K562 (cell line): ENCODE measurements at regions not wholly inside any gene's neighbourhood (a gene's known extent, or its start where the extent isn't known, plus 50 kb on each side); places are given as distances from the start of the nearest gene placed in this dataset.

Experiments used
- ATAC-seq: fragments of 200-7000 bp; cut with Tn5 transposase; 3 replicates; pipeline ENCODE4 v1.9.1; 2020; ENCODE audit warnings: moderate library complexity
- BruUV-seq: library from RNA; stranded (reverse); fragments of 400-500 nt; replicated peaks from 2 replicates; lab custom pipeline; 2021; lab: Mats Ljungman, UMichigan
- CTCF ChIA-PET: fragments of 300-600 bp; formaldehyde crosslinking; extraction: SDS; loops from one replicate; lab custom pipeline; 2021; ENCODE audit warnings: low intra/inter-chr PET ratio; lab: Yijun Ruan, JAX
- POLR2A ChIA-PET: fragments of 300-600, 350-650 bp; sonication (Branson Sonifier 250); formaldehyde crosslinking; extraction: SDS; loops from one replicate; lab custom pipeline; 2021; ENCODE audit warnings: antibody characterized with exemption, inconsistent platforms; lab: Yijun Ruan, JAX
- DNase-seq, 4 experiments: peaks; one replicate each; pipeline versions ENCODE4 v3.0.0 to v3.0.0-alpha.2; 2011 to 2018; ENCODE audit warnings: low spot score in 3 of 4, mixed read lengths in 3 of 4; ENCODE audit errors: extremely low read depth in 1 of 4
- FAIRE-seq: peaks from 2 replicates; lab custom pipeline; 2011; peaks lifted over from hg19 to GRCh38; lab: Jason Lieb, UNC
- H2AFZ ChIP-seq: 2 replicates; pipeline ENCODE4 v1.6.0; 2011; ENCODE audit warnings: low read depth, low read length, control low read depth, inconsistent platforms
- H3K27ac ChIP-seq: fragments of 200-600 bp; 3 replicates; pipeline ENCODE4 v1.8.0; 2011; ENCODE audit warnings: low read depth, mild to moderate bottlenecking, control low read depth, inconsistent platforms, low read length, moderate library complexity, mixed read lengths; ENCODE audit errors: extremely low read depth
- H3K27me3 ChIP-seq, 2 experiments: fragments of 300-600 bp in 1 of 2; 2 replicates in 1 of 2; 3 replicates in 1 of 2; pipeline versions ENCODE4 v1.6.0 to v1.8.0; 2011; ENCODE audit warnings: inconsistent platforms in 2 of 2, low read length in 2 of 2, mild to moderate bottlenecking in 1 of 2, mixed read lengths in 1 of 2, moderate library complexity in 1 of 2; ENCODE audit not compliant: control insufficient read depth in 2 of 2, insufficient read depth in 2 of 2
- H3K36me3 ChIP-seq: fragments of 300-600 bp; 3 replicates; pipeline ENCODE4 v1.8.0; 2011; ENCODE audit warnings: mild to moderate bottlenecking, low read length, inconsistent platforms; ENCODE audit not compliant: control insufficient read depth, insufficient read depth
- H3K4me1 ChIP-seq, 2 experiments: fragments of 200-600 bp in 1 of 2; replicated peaks in 1 of 2; 2 replicates in 1 of 2; 3 replicates in 1 of 2; pipeline versions ENCODE4 v1.5.1 to v1.8.0; 2011; ENCODE audit warnings: inconsistent platforms in 2 of 2, low read length in 2 of 2, mild to moderate bottlenecking in 1 of 2, mixed read lengths in 1 of 2, moderate library complexity in 1 of 2; ENCODE audit not compliant: control insufficient read depth in 2 of 2, insufficient read depth in 2 of 2
- H3K4me2 ChIP-seq: 2 replicates; pipeline ENCODE4 v1.6.1; 2011; ENCODE audit warnings: low read length, control low read depth, inconsistent platforms, mixed read lengths; ENCODE audit not compliant: insufficient read depth
- H3K4me3 ChIP-seq: fragments of 200-600 bp; sonication (generic), shearing (Covaris generic); 2 replicates; pipeline ENCODE4 v1.5.1; 2016; ENCODE audit warnings: control low read depth, inconsistent platforms
- H3K79me2 ChIP-seq: fragments of 200-600 bp; 3 replicates; pipeline ENCODE4 v1.8.0; 2011; ENCODE audit warnings: low read length, inconsistent platforms; ENCODE audit not compliant: control insufficient read depth, insufficient read depth
- H3K9ac ChIP-seq, 2 experiments: 2 replicates each; pipeline versions ENCODE4 v1.6.0 to v1.6.1; 2011; ENCODE audit warnings: low read depth in 2 of 2, low read length in 2 of 2, control low read depth in 1 of 2, inconsistent platforms in 1 of 2, mild to moderate bottlenecking in 1 of 2, mixed read lengths in 1 of 2; ENCODE audit not compliant: insufficient read depth in 1 of 2
- H3K9me1 ChIP-seq: one replicate; pipeline ENCODE4 v1.6.0; 2011; ENCODE audit warnings: inconsistent platforms, mild to moderate bottlenecking, low read length, moderate library complexity; ENCODE audit not compliant: control insufficient read depth, insufficient read depth
- H3K9me3 ChIP-seq: replicated peaks from 2 replicates; pipeline ENCODE4 v1.5.1; 2011; ENCODE audit warnings: low read depth, low read length, inconsistent platforms; ENCODE audit not compliant: control insufficient read depth, insufficient read depth
- H4K20me1 ChIP-seq: replicated peaks from 2 replicates; pipeline ENCODE4 v1.6.1; 2011; ENCODE audit warnings: low read length, inconsistent platforms, mixed read lengths; ENCODE audit not compliant: control insufficient read depth, insufficient read depth
- BRCA1 ChIP-seq, 2 experiments: fragments of 450-650 bp in 1 of 2; sonication (generic) in 1 of 2; formaldehyde crosslinking in 1 of 2; IDR thresholded peaks; 2 replicates each; pipeline versions ENCODE4 v1.5.0 to v1.6.1; 2017 to 2020; ENCODE audit warnings: mild to moderate bottlenecking in 1 of 2, missing genetic modification reagents in 1 of 2
- KLF16 ChIP-seq: IDR thresholded peaks from 2 replicates; pipeline ENCODE4 v1.6.1; 2016; ENCODE audit warnings: antibody characterized with exemption
- MXI1 ChIP-seq: IDR thresholded peaks from 2 replicates; pipeline ENCODE4 v1.6.1; 2011; ENCODE audit warnings: low read depth, mild to moderate bottlenecking, improper control_type of control experiment, low read length
- PHF8 ChIP-seq: fragments of 200-600 bp; sonication (generic); IDR thresholded peaks from 2 replicates; pipeline ENCODE4 v1.6.1; 2012; ENCODE audit warnings: mixed run types, mild to moderate bottlenecking, inconsistent platforms, low read length, moderate library complexity, borderline replicate concordance
- WGBS: fragments of 100-300 bp; shearing (Covaris generic); methylation state at CpG from one replicate; pipeline ENCODE4 v1.1.6; 2016; ENCODE audit warnings: low coverage, mixed read lengths; ENCODE audit not compliant: insufficient coverage; ENCODE audit errors: missing lambda C conversion rate; 5-methylcytosine and 5-hydroxymethylcytosine counted together
- in situ Hi-C: fragments of 300-500 bp; cut with MboI; formaldehyde crosslinking; loops from 4 replicates; pipeline ENCODE4 v1.15.0; 2018; ENCODE audit warnings: inconsistent platforms, mixed read lengths
- intact Hi-C: fragments of 100-400 bp; cut with micrococcal nuclease; formaldehyde crosslinking; loops from 2 replicates; pipeline ENCODE4 v1.14.2; 2022
- TF ChIP-seq, protein P1 (sequence below): IDR thresholded peaks from 2 replicates; pipeline ENCODE4 v1.6.1; 2016; ENCODE audit warnings: missing genetic modification characterization, missing compliant biosample characterization

DNA sequence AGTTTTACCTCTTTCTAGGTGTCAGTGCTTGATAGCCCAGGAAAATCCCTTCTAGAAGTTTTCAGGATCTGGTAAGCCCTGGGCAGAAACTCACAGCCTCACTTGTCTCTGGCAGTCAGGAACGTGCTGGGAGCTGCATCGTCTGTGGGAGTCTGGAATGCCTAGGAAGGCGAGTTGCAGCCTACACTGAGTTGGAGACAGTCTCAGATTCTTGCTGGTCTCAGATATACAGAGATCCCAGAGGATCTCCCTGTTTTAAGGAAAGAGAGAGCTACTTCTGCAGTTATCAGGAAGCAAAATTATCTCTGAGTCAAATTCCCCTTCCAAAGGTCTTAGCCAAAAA lies 104.4 kb upstream of the CDC42EP3 start (continued):
- no peak for TF ChIP-seq BRCA1 (IDR thresholded peaks at IDR 0.05)
- no peak for TF ChIP-seq BRCA1 (CRISPR knock-in tag; IDR thresholded peaks at IDR 0.05)

DNA sequence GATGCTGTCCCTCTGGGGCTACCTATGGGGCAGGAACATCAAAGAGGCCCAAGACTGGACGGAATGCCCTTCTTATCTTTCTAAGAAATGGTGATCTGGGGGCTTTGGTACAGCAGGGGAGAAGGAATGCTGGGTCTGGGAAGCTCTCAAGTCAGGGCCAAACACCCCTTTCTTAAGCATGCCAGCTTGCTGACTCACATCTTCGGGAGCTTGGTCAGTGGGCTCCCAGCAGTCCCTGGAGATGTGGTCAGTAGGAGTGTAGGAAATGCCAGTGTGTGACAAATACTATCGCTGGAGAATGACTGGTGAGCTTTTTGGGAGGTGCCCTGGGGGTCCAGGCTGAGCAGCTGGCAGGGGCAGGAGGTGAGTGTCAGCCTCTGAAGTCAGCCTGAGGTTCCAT lies 105.0 kb upstream of the CDC42EP3 start:
- no peak overlapping the region for H2AFZ ChIP-seq
- H3K9me1 ChIP-seq: no peaks in the 10 kb centered on the region
- no TSS peak for BruUV-seq
- H3K9me3 ChIP-seq: no peaks in the 10 kb centered on the region
- in situ Hi-C loops: no loop called here
- 0% methylated on average over 3 of the region's 3 CpGs for WGBS
- no peak for DNase-seq
- H3K9ac ChIP-seq: no peak overlapping the region
- no peak overlapping the region for H3K4me3 ChIP-seq
- peaks cover 0 to 4% of the 10 kb centered on the region in 2 experiments; a peak in 3 of 5 replicates for H3K27me3 ChIP-seq
- no peaks in the 10 kb centered on the region for H3K36me3 ChIP-seq
- no peak for TF ChIP-seq PHF8
- TF ChIP-seq KLF16: no peak
- TF ChIP-seq, protein P1, sequence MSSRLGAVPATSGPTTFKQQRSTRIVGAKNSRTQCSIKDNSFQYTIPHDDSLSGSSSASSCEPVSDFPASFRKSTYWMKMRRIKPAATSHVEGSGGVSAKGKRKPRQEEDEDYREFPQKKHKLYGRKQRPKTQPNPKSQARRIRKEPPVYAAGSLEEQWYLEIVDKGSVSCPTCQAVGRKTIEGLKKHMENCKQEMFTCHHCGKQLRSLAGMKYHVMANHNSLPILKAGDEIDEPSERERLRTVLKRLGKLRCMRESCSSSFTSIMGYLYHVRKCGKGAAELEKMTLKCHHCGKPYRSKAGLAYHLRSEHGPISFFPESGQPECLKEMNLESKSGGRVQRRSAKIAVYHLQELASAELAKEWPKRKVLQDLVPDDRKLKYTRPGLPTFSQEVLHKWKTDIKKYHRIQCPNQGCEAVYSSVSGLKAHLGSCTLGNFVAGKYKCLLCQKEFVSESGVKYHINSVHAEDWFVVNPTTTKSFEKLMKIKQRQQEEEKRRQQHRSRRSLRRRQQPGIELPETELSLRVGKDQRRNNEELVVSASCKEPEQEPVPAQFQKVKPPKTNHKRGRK: no peak
- no peak for TF ChIP-seq MXI1
- TF ChIP-seq, all 486 proteins: peak for 0
- FAIRE-seq (no peak), ATAC-seq (no peak)
- no peaks in the 10 kb centered on the region for H4K20me1 ChIP-seq
- intact Hi-C loops: no loop called here
- H3K79me2 ChIP-seq: no peaks in the 10 kb centered on the region
- POLR2A ChIA-PET: interaction anchor here (1.3 kb wide), 1 partner anchor 9 kb away, joined by 3 read pairs; no protein-coding TSS in a partner anchor
- H3K27ac ChIP-seq: no peak overlapping the region
- no peaks in the 10 kb centered on the region; a peak in 1 of 5 replicates for H3K4me1 ChIP-seq
- CTCF ChIA-PET: no interaction called here
- no peak overlapping the region for H3K4me2 ChIP-seq
